Panc1 (cell line): ENCODE measurements at regions not wholly inside any gene's neighbourhood (a gene's known extent, or its start where the extent isn't known, plus 50 kb on each side); places are given as distances from the start of the nearest gene placed in this dataset.

Source experiments
- ATAC-seq: fragments of 200-7000 bp; cut with Tn5 transposase; 2 replicates; pipeline ENCODE4 v1.9.1; 2020; ENCODE audit warnings: mild to moderate bottlenecking, moderate library complexity
- BruUV-seq: library from RNA; stranded (reverse); fragments of 400-500 nt; replicated peaks from 2 replicates; lab custom pipeline; 2021; lab: Mats Ljungman, UMichigan
- CTCF ChIA-PET: fragments of 300-600 bp; sonication (Branson Sonifier 250); formaldehyde crosslinking; loops from one replicate; lab custom pipeline; 2022; ENCODE audit warnings: antibody characterized with exemption; lab: Charles Lee
- POLR2A ChIA-PET: fragments of 300-600 bp; sonication (Branson Sonifier 250); formaldehyde crosslinking; loops from one replicate; lab custom pipeline; 2022; ENCODE audit warnings: antibody characterized with exemption; lab: Charles Lee
- DNase-seq: peaks from one replicate; pipeline ENCODE4 v3.0.0-alpha.2; 2010; ENCODE audit warnings: low read depth, low spot score
- H3K27ac ChIP-seq: 2 replicates; pipeline ENCODE4 v1.5.1; 2011; ENCODE audit warnings: mild to moderate bottlenecking, low read length, inconsistent platforms
- H3K27me3 ChIP-seq: fragments of 200-500 bp; sonication (Bioruptor generic); 2 replicates; pipeline ENCODE4 v1.6.0; 2014; ENCODE audit warnings: low read length, inconsistent platforms; ENCODE audit not compliant: control insufficient read depth, insufficient read depth
- H3K36me3 ChIP-seq: fragments of 200-500 bp; sonication (Bioruptor generic); 2 replicates; pipeline ENCODE4 v1.5.1; 2014; ENCODE audit warnings: inconsistent platforms, mild to moderate bottlenecking, low read length, moderate library complexity; ENCODE audit not compliant: control insufficient read depth, insufficient read depth
- H3K4me1 ChIP-seq: 2 replicates; pipeline ENCODE4 v1.5.1; 2011; ENCODE audit warnings: inconsistent platforms, mild to moderate bottlenecking, low read length, moderate library complexity; ENCODE audit not compliant: control insufficient read depth, insufficient read depth
- H3K4me3 ChIP-seq, 2 experiments: 2 replicates each; pipeline ENCODE4 v1.5.1; 2011 to 2012; ENCODE audit warnings: low read depth in 2 of 2, low read length in 2 of 2, mild to moderate bottlenecking in 2 of 2, inconsistent platforms in 1 of 2, moderate library complexity in 1 of 2
- H3K9me3 ChIP-seq: fragments of 200-500 bp; sonication (Bioruptor generic); 2 replicates; pipeline ENCODE4 v1.5.1; 2014; ENCODE audit warnings: low read depth, mild to moderate bottlenecking, inconsistent platforms, low read length, moderate library complexity; ENCODE audit not compliant: control insufficient read depth, insufficient read depth
- POLR2AphosphoS5 ChIP-seq: IDR thresholded peaks from 2 replicates; pipeline ENCODE4 v1.6.1; 2012; ENCODE audit warnings: mild to moderate bottlenecking, low read depth, low read length, moderate library complexity
- REST ChIP-seq, 2 experiments: IDR thresholded peaks; 2 replicates each; pipeline ENCODE4 v1.6.1; 2011 to 2012; ENCODE audit warnings: low read depth in 2 of 2, control low read depth in 1 of 2, low read length in 1 of 2, mild to moderate bottlenecking in 1 of 2, moderate library complexity in 1 of 2; ENCODE audit not compliant: insufficient read depth in 1 of 2
- SIN3A ChIP-seq: IDR thresholded peaks from 2 replicates; pipeline ENCODE4 v1.6.1; 2012; ENCODE audit warnings: low read depth, mild to moderate bottlenecking, low read length, moderate library complexity, borderline replicate concordance; ENCODE audit not compliant: insufficient read depth
- TCF7L2 ChIP-seq: IDR thresholded peaks from 2 replicates; pipeline ENCODE4 v1.6.1; 2011; ENCODE audit warnings: mild to moderate bottlenecking, low read depth, low read length, inconsistent platforms
- in situ Hi-C: cut with HindIII; loops from 2 replicates; pipeline ENCODE4 v1.10.0; 2016; ENCODE audit warnings: low sequenced_read_pairs, low pct_unique_long_range_greater_than_20kb
- intact Hi-C: fragments of 100-400 bp; cut with micrococcal nuclease; formaldehyde crosslinking; loops from one replicate; pipeline ENCODE4 v1.10.0; 2022; ENCODE audit not compliant: unreplicated experiment
- TF ChIP-seq, protein P1 (sequence below): fragments of 450-650 bp; IDR thresholded peaks from 2 replicates; pipeline ENCODE4 v1.5.1; 2017; ENCODE audit warnings: mild to moderate bottlenecking

GRCh38 chrX:4674028-4674782 lies 960.8 kb upstream of the PRKX start:
- CTCF ChIA-PET: no interaction called here
- in situ Hi-C loops (no loop called here), intact Hi-C loops (no loop called here)
- no peak for TF ChIP-seq TCF7L2
- TF ChIP-seq, protein P1, sequence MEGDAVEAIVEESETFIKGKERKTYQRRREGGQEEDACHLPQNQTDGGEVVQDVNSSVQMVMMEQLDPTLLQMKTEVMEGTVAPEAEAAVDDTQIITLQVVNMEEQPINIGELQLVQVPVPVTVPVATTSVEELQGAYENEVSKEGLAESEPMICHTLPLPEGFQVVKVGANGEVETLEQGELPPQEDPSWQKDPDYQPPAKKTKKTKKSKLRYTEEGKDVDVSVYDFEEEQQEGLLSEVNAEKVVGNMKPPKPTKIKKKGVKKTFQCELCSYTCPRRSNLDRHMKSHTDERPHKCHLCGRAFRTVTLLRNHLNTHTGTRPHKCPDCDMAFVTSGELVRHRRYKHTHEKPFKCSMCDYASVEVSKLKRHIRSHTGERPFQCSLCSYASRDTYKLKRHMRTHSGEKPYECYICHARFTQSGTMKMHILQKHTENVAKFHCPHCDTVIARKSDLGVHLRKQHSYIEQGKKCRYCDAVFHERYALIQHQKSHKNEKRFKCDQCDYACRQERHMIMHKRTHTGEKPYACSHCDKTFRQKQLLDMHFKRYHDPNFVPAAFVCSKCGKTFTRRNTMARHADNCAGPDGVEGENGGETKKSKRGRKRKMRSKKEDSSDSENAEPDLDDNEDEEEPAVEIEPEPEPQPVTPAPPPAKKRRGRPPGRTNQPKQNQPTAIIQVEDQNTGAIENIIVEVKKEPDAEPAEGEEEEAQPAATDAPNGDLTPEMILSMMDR: no peak
- TF ChIP-seq POLR2AphosphoS5: no peak
- TF ChIP-seq SIN3A: no peak
- TF ChIP-seq REST (IDR thresholded peaks at IDR 0.05; ENCODE audit: insufficient read depth in 1 of 2, low read depth in 2 of 2, low read length in 1 of 2): no peak
- ATAC-seq (no peak), DNase-seq (no peak)
- POLR2A ChIA-PET: interaction anchor here (0.7 kb wide), 1 partner anchor 9 kb away, joined by 3 read pairs; no protein-coding TSS in a partner anchor
- BruUV-seq: no TSS peak
- Histone ChIP-seq H3K9me3 (no peaks in the 10 kb centered on the region), H3K27me3 (no peaks in the 10 kb centered on the region), H3K4me1 (no peaks in the 10 kb centered on the region), H3K4me3 (no peak overlapping the region), H3K36me3 (no peaks in the 10 kb centered on the region), H3K27ac (no peak overlapping the region)

- POLR2A ChIA-PET: no interaction called here
- H3K4me1 ChIP-seq: no peaks in the 10 kb centered on the region
- ATAC-seq (no peak), DNase-seq (no peak)
- H3K4me3 ChIP-seq: no peak overlapping the region
- in situ Hi-C loops: no loop called here
- H3K27me3 ChIP-seq: no peaks in the 10 kb centered on the region
- intact Hi-C loops: no loop called here
- no TSS peak for BruUV-seq
- TF ChIP-seq SIN3A (no peak), TCF7L2 (no peak), REST (IDR thresholded peaks at IDR 0.05; ENCODE audit: insufficient read depth in 1 of 2, low read depth in 2 of 2, low read length in 1 of 2) (no peak), POLR2AphosphoS5 (no peak)
- TF ChIP-seq, protein P1: no peak
- no peak overlapping the region for H3K27ac ChIP-seq
- H3K9me3 ChIP-seq: no peaks in the 10 kb centered on the region
- no peaks in the 10 kb centered on the region for H3K36me3 ChIP-seq
- CTCF ChIA-PET: no interaction called here
These were observed 957.9 kb upstream of the PRKX start for GRCh38 chrX:4671344-4671743.
